Liver (tissue), 3 donors: ENCODE measurements at regions not wholly inside any gene's neighbourhood (a gene's known extent, or its start where the extent isn't known, plus 50 kb on each side); places are given as distances from the start of the nearest gene placed in this dataset.

Experiments
- CTCF ChIP-seq: fragments of 150-350 bp; IDR thresholded peaks from 2 replicates; pipeline ENCODE4 v1.5.1; 2017; ENCODE audit warnings: improper control_type of control experiment, low read depth, low read length; ENCODE audit not compliant: missing input control
- EGR1 ChIP-seq, 2 donors: IDR thresholded peaks; 2 replicates each; pipeline ENCODE4 v1.6.1; 2016 to 2018; ENCODE audit warnings: antibody characterized with exemption in 2 of 2, low read depth in 2 of 2
- GABPA ChIP-seq, 2 donors: IDR thresholded peaks in 1 of 2; conservative IDR thresholded peaks in 1 of 2; 2 replicates each; pipeline ENCODE4 v1.6.1; 2016; ENCODE audit warnings: antibody characterized with exemption in 2 of 2, mild to moderate bottlenecking in 1 of 2, moderate library complexity in 1 of 2
- HNF4A ChIP-seq, 2 donors: conservative IDR thresholded peaks; 2 replicates each; pipeline ENCODE4 v1.6.1; 2016; ENCODE audit warnings: antibody characterized with exemption in 2 of 2, mild to moderate bottlenecking in 2 of 2
- JUND ChIP-seq, 2 donors: IDR thresholded peaks; 2 replicates each; pipeline ENCODE4 v1.6.1; 2016; ENCODE audit warnings: antibody characterized with exemption in 2 of 2
- MAX ChIP-seq: IDR thresholded peaks from 2 replicates; pipeline ENCODE4 v1.6.1; 2016; ENCODE audit warnings: antibody characterized with exemption
- RAD21 ChIP-seq, 2 donors: IDR thresholded peaks; 2 replicates each; pipeline ENCODE4 v1.6.1; 2016; ENCODE audit warnings: antibody characterized with exemption in 2 of 2, mild to moderate bottlenecking in 2 of 2
- RXRA ChIP-seq, 2 donors: IDR thresholded peaks; 2 replicates each; pipeline ENCODE4 v1.6.1; 2017 to 2018; ENCODE audit warnings: antibody characterized with exemption in 2 of 2, mild to moderate bottlenecking in 1 of 2
- TAF1 ChIP-seq: conservative IDR thresholded peaks from 2 replicates; pipeline ENCODE4 v1.6.1; 2016; ENCODE audit warnings: antibody characterized with exemption, mild to moderate bottlenecking
- YY1 ChIP-seq: IDR thresholded peaks from 2 replicates; pipeline ENCODE4 v1.6.1; 2016; ENCODE audit warnings: antibody characterized with exemption, mild to moderate bottlenecking
- TF ChIP-seq, protein P1 (sequence below): IDR thresholded peaks from 2 replicates; pipeline ENCODE4 v1.6.1; 2016; ENCODE audit warnings: antibody characterized with exemption, mild to moderate bottlenecking
- TF ChIP-seq, protein P2 (sequence below): IDR thresholded peaks from 2 replicates; pipeline ENCODE4 v1.6.1; 2016; ENCODE audit warnings: antibody characterized with exemption
- donor health status: healthy.
- donor health status: healthy.

GRCh38 chr12:107497231-107497630 is 188.4 kb upstream of the PWP1 start:
- TF ChIP-seq CTCF (no peak), MAX (no peak), RAD21 (IDR thresholded peaks at IDR 0.05) (no peak), TAF1 (no peak), HNF4A (conservative IDR thresholded peaks at IDR 0.05) (no peak), JUND (IDR thresholded peaks at IDR 0.05) (no peak), EGR1 (IDR thresholded peaks at IDR 0.05; ENCODE audit: low read depth in 2 of 2) (no peak), GABPA (IDR thresholded peaks at IDR 0.05 in 1 of 2, conservative IDR thresholded peaks at IDR 0.05 in 1 of 2) (no peak), RXRA (IDR thresholded peaks at IDR 0.05) (no peak), YY1 (no peak)
- TF ChIP-seq, protein P1, sequence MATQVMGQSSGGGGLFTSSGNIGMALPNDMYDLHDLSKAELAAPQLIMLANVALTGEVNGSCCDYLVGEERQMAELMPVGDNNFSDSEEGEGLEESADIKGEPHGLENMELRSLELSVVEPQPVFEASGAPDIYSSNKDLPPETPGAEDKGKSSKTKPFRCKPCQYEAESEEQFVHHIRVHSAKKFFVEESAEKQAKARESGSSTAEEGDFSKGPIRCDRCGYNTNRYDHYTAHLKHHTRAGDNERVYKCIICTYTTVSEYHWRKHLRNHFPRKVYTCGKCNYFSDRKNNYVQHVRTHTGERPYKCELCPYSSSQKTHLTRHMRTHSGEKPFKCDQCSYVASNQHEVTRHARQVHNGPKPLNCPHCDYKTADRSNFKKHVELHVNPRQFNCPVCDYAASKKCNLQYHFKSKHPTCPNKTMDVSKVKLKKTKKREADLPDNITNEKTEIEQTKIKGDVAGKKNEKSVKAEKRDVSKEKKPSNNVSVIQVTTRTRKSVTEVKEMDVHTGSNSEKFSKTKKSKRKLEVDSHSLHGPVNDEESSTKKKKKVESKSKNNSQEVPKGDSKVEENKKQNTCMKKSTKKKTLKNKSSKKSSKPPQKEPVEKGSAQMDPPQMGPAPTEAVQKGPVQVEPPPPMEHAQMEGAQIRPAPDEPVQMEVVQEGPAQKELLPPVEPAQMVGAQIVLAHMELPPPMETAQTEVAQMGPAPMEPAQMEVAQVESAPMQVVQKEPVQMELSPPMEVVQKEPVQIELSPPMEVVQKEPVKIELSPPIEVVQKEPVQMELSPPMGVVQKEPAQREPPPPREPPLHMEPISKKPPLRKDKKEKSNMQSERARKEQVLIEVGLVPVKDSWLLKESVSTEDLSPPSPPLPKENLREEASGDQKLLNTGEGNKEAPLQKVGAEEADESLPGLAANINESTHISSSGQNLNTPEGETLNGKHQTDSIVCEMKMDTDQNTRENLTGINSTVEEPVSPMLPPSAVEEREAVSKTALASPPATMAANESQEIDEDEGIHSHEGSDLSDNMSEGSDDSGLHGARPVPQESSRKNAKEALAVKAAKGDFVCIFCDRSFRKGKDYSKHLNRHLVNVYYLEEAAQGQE: no peak
- TF ChIP-seq, protein P2, sequence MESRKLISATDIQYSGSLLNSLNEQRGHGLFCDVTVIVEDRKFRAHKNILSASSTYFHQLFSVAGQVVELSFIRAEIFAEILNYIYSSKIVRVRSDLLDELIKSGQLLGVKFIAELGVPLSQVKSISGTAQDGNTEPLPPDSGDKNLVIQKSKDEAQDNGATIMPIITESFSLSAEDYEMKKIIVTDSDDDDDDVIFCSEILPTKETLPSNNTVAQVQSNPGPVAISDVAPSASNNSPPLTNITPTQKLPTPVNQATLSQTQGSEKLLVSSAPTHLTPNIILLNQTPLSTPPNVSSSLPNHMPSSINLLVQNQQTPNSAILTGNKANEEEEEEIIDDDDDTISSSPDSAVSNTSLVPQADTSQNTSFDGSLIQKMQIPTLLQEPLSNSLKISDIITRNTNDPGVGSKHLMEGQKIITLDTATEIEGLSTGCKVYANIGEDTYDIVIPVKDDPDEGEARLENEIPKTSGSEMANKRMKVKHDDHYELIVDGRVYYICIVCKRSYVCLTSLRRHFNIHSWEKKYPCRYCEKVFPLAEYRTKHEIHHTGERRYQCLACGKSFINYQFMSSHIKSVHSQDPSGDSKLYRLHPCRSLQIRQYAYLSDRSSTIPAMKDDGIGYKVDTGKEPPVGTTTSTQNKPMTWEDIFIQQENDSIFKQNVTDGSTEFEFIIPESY: no peak
